HG03280 (cell line): ENCODE measurements at regions not wholly inside any gene's neighbourhood (a gene's known extent, or its start where the extent isn't known, plus 50 kb on each side); places are given as distances from the start of the nearest gene placed in this dataset.

Source experiments
- ATAC-seq: cut with Tn5 transposase; IDR thresholded peaks from one replicate; pipeline ENCODE4 v1.9.1; 2021; ENCODE audit warnings: mild to moderate bottlenecking, moderate library complexity; ENCODE audit not compliant: unreplicated experiment

GRCh38 chr14:97180304-97181200 lies 383.4 kb downstream of the VRK1 start:
- no peak for ATAC-seq

GRCh38 chr14:97185186-97185585 lies 388.0 kb downstream of the VRK1 start:
- ATAC-seq = no peak

GRCh38 chr14:97187916-97188315 lies 390.7 kb downstream of the VRK1 start:
- ATAC-seq = no peak

- ATAC-seq = no peak
Observed at GRCh38 chr14:97196336-97196735, 399.2 kb downstream of the VRK1 start.

- no peak for ATAC-seq
Observed at GRCh38 chr14:97198813-97199212, 401.6 kb downstream of the VRK1 start.

GRCh38 chr14:97200245-97200644 lies 403.1 kb downstream of the VRK1 start:
- ATAC-seq = no peak

- no peak for ATAC-seq
Observed at GRCh38 chr14:97206916-97207315, 409.7 kb downstream of the VRK1 start.

GRCh38 chr14:97210202-97210601 lies 413.0 kb downstream of the VRK1 start:
- ATAC-seq = no peak

GRCh38 chr14:97212399-97212798 lies 415.2 kb downstream of the VRK1 start:
- ATAC-seq = no peak

- no peak for ATAC-seq
Observed at GRCh38 chr14:97213720-97214119, 416.5 kb downstream of the VRK1 start.

GRCh38 chr14:97215263-97215969 lies 418.2 kb downstream of the VRK1 start:
- no peak for ATAC-seq

- ATAC-seq = no peak
Observed at GRCh38 chr14:97217111-97217885, 420.1 kb downstream of the VRK1 start.

- ATAC-seq = no peak
Observed at GRCh38 chr14:97218274-97218673, 421.1 kb downstream of the VRK1 start.

- ATAC-seq = no peak
Observed at GRCh38 chr14:97218691-97219430, 421.7 kb downstream of the VRK1 start.

GRCh38 chr14:97219431-97220017 lies 422.3 kb downstream of the VRK1 start:
- no peak for ATAC-seq

GRCh38 chr14:97221572-97222285 lies 424.5 kb downstream of the VRK1 start:
- no peak for ATAC-seq

GRCh38 chr14:97224016-97224415 lies 426.8 kb downstream of the VRK1 start:
- ATAC-seq = no peak

GRCh38 chr14:97230051-97230450 lies 432.9 kb downstream of the VRK1 start:
- ATAC-seq = no peak

GRCh38 chr14:97233319-97233985 lies 436.3 kb downstream of the VRK1 start:
- no peak for ATAC-seq
